Fibroblast of upper back skin (primary cell): ENCODE measurements at regions not wholly inside any gene's neighbourhood (a gene's known extent, or its start where the extent isn't known, plus 50 kb on each side); places are given as distances from the start of the nearest gene placed in this dataset.
"Not testable (repeated sequence)": the region's sequence is repeated elsewhere in the genome, so short reads cannot be mapped to it uniquely, and the experiment has no call there.

Experiments used
- DNase-seq: peaks from one replicate; pipeline ENCODE4 v3.0.0-alpha.2; 2013

- no peak for DNase-seq
Measured at GRCh38 chr13:87582399-87582798, 88.8 kb upstream of the SLITRK5 start.

GRCh38 chr13:87590518-87590917, 80.7 kb upstream of the SLITRK5 start:
- DNase-seq, result no peak

- DNase-seq, result not testable (repeated sequence)
Measured at GRCh38 chr13:87604437-87604836, 66.7 kb upstream of the SLITRK5 start.

GRCh38 chr13:87607266-87607665, 63.9 kb upstream of the SLITRK5 start:
- DNase-seq, result no peak

GRCh38 chr13:87614276-87614675, 56.9 kb upstream of the SLITRK5 start:
- no peak for DNase-seq
